ENCODE measurements at regions not wholly inside any gene's neighbourhood (a gene's known extent, or its start where the extent isn't known, plus 50 kb on each side); places are given as distances from the start of the nearest gene placed in this dataset.

GRCh38 chr3:72309661-72310418 lies 524.9 kb upstream of the PROK2 start:
- POLR2A ChIA-PET, result no interaction called here
- no peak for FAIRE-seq

More at GRCh38 chr3:72309661-72310418, 524.9 kb upstream of the PROK2 start:
- H2AFZ ChIP-seq (ENCODE audit: low read depth, low read length), result no peak overlapping the region
- peaks cover 18 to 22% of the 10 kb centered on the region in 2 experiments for H3K27me3 ChIP-seq (ENCODE audit: control insufficient read depth in 2 of 2, insufficient read depth in 2 of 2, low read length in 2 of 2)
- H3K4me3 ChIP-seq (replicated peaks in 1 of 3; ENCODE audit: insufficient read depth in 1 of 3, low read depth in 1 of 3, low read length in 3 of 3), result no peak overlapping the region
- no peaks in the 10 kb centered on the region for H3K9me3 ChIP-seq (replicated peaks; ENCODE audit: control insufficient read depth, insufficient read depth, low read length)
- CTCF ChIA-PET, result interaction anchor here (1.0 to 1.5 kb wide), 3 partner anchors 9 to 354 kb away, joined by 3 to 4 read pairs (median 3); no protein-coding TSS in a partner anchor
- H3K4me2 ChIP-seq (ENCODE audit: insufficient read depth, low read length), result peak overlapping the region; percentile 61
- H3K9me1 ChIP-seq (replicated peaks; ENCODE audit: control insufficient read depth, extremely low read depth, insufficient read depth, low read length), result no peaks in the 10 kb centered on the region
- no TSS peak for BruUV-seq (replicated peaks)
- H3K9ac ChIP-seq (replicated peaks; ENCODE audit: extremely low read depth, insufficient read depth, low read length), result peak overlapping the region; percentile 8
- dilution Hi-C loops (cut with MboI; ENCODE audit: extremely low pct_ligation_motif_present, low sequenced_read_pairs), result no loop called here
- peak overlapping the region; percentile 57 for H3K27ac ChIP-seq (ENCODE audit: insufficient read depth, low read depth, low read length)
- H4K20me1 ChIP-seq (replicated peaks; ENCODE audit: control insufficient read depth, extremely low read depth, insufficient read depth, low read length), result no peaks in the 10 kb centered on the region
- H3K4me1 ChIP-seq (ENCODE audit: control insufficient read depth, extremely low read depth, insufficient read depth, low read length), result peaks cover 27% of the 10 kb centered on the region
- intact Hi-C loops (cut with micrococcal nuclease), result loop anchor here (1.0 to 5.0 kb wide), 6 partner anchors 11 to 512 kb away; partner anchors contain the start of gene RYBP
- no peak for DNase-seq (ENCODE audit: low read depth, low spot score)
- H3K36me3 ChIP-seq (ENCODE audit: control insufficient read depth in 2 of 2, extremely low read depth in 1 of 2, insufficient read depth in 2 of 2, low read length in 2 of 2), result no peaks in the 10 kb centered on the region
- TF ChIP-seq, protein P1, sequence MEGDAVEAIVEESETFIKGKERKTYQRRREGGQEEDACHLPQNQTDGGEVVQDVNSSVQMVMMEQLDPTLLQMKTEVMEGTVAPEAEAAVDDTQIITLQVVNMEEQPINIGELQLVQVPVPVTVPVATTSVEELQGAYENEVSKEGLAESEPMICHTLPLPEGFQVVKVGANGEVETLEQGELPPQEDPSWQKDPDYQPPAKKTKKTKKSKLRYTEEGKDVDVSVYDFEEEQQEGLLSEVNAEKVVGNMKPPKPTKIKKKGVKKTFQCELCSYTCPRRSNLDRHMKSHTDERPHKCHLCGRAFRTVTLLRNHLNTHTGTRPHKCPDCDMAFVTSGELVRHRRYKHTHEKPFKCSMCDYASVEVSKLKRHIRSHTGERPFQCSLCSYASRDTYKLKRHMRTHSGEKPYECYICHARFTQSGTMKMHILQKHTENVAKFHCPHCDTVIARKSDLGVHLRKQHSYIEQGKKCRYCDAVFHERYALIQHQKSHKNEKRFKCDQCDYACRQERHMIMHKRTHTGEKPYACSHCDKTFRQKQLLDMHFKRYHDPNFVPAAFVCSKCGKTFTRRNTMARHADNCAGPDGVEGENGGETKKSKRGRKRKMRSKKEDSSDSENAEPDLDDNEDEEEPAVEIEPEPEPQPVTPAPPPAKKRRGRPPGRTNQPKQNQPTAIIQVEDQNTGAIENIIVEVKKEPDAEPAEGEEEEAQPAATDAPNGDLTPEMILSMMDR (IDR thresholded peaks at IDR 0.05; ENCODE audit: extremely low read depth in 1 of 2, insufficient read depth in 1 of 2, low read depth in 1 of 2, low read length in 2 of 2), result no peak
- TF ChIP-seq MYC (IDR thresholded peaks at IDR 0.05; ENCODE audit: low read depth, low read length) (no peak), POLR2AphosphoS5 (IDR thresholded peaks at IDR 0.05; ENCODE audit: insufficient read depth, low read depth, low read length) (no peak), GATA2 (IDR thresholded peaks at IDR 0.05; ENCODE audit: insufficient read depth, insufficient read length, low read depth, low read length) (no peak), JUN (IDR thresholded peaks at IDR 0.05; ENCODE audit: borderline replicate concordance, insufficient read depth, insufficient read length, low read depth) (no peak)
- H3K79me2 ChIP-seq (ENCODE audit: control insufficient read depth, insufficient read depth, low read length), result no peaks in the 10 kb centered on the region

All from endothelial cell of umbilical vein (primary cell).